Sigmoid colon (tissue), 6 donors: ENCODE measurements at regions not wholly inside any gene's neighbourhood (a gene's known extent, or its start where the extent isn't known, plus 50 kb on each side); places are given as distances from the start of the nearest gene placed in this dataset.

Source experiments
- DNase-seq: peaks from one replicate; pipeline ENCODE4 v3.0.0-alpha.2; 2019
- H3K27ac ChIP-seq, 4 donors: fragments of 200-600 bp; sonication (generic); one replicate each; pipeline ENCODE4 v1.5.1; 2016 to 2019; ENCODE audit warnings: mild to moderate bottlenecking in 1 of 4
- H3K27me3 ChIP-seq, 3 donors: fragments of 200-600 bp; sonication (generic); one replicate each; pipeline ENCODE4 v1.5.1; 2019; ENCODE audit warnings: mild to moderate bottlenecking in 1 of 3
- H3K36me3 ChIP-seq, 4 donors: fragments of 200-600 bp; sonication (generic); one replicate each; pipeline ENCODE4 v1.5.1; 2016 to 2019
- H3K4me1 ChIP-seq, 4 donors: fragments of 200-600 bp; sonication (generic); one replicate each; pipeline ENCODE4 v1.5.1; 2017 to 2019
- H3K4me3 ChIP-seq, 4 donors: fragments of 200-600 bp; sonication (generic); one replicate each; pipeline ENCODE4 v1.5.1; 2017 to 2019; ENCODE audit warnings: mild to moderate bottlenecking in 2 of 4, moderate library complexity in 1 of 4
- H3K9me3 ChIP-seq, 4 donors: fragments of 200-600 bp in 3 of 4; sonication (generic) in 3 of 4; one replicate each; pipeline versions ENCODE4 v1.5.1 to v1.6.1; 2013 to 2019
- EP300 ChIP-seq, 4 donors: sonication (generic); formaldehyde crosslinking; IDR thresholded peaks; one replicate each; pipeline ENCODE4 v1.6.1; 2017; ENCODE audit warnings: antibody characterized with exemption in 4 of 4
- POLR2A ChIP-seq, 2 donors: fragments of 450-650 bp; IDR thresholded peaks; one replicate each; pipeline ENCODE4 v1.6.1; 2016; ENCODE audit warnings: antibody characterized with exemption in 2 of 2, mild to moderate bottlenecking in 2 of 2, moderate library complexity in 2 of 2
- POLR2AphosphoS5 ChIP-seq, 4 donors: sonication (generic); formaldehyde crosslinking; IDR thresholded peaks; one replicate each; pipeline ENCODE4 v1.6.1; 2017; ENCODE audit warnings: antibody characterized with exemption in 4 of 4
- WGBS, 2 donors: extraction: QIAGEN DNeasy Blood & Tissue Kit; methylation state at CpG; one replicate each; pipeline ENCODE4 v1.1.7; 2013; 5-methylcytosine and 5-hydroxymethylcytosine counted together
- intact Hi-C: fragments of 100-400 bp; cut with DNase I; formaldehyde crosslinking; loops from one replicate; pipeline ENCODE4 v1.15.1; 2023
- TF ChIP-seq, protein P1 (sequence below), 4 experiments: fragments of 450-650 bp in 3 of 4; fragments of 200-600 bp in 1 of 4; IDR thresholded peaks; one replicate each; pipeline ENCODE4 v1.5.1; 2016 to 2019; ENCODE audit warnings: antibody characterized with exemption in 4 of 4, mild to moderate bottlenecking in 3 of 4, moderate library complexity in 2 of 4
- donor health status: healthy with polysubstance abuse.
- donor health status: healthy.

DNA sequence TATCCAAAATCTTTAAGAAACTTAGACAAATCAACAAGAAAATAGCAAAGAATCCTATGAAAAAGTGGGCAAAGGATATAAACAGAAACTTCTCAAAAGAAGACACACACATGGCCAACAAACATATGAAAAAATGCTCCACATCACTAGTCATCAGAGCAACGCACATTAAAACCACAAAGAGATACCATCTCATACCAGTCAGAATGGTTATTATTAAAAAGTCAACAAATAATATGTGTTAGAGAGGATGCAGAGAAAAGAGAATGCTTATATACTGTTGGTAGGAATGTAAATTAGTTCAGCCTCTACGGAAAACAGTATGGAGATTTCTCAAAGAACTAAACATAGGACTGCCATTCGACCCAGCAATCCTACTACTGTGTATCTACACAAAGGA is 212.0 kb upstream of the DTNBP1 start:
- Histone ChIP-seq H3K4me1 (peaks cover 0 to 22% (median 15%) of the 10 kb centered on the region in 4 donors), H3K27ac (no peak overlapping the region), H3K36me3 (no peaks in the 10 kb centered on the region), H3K9me3 (no peaks in the 10 kb centered on the region), H3K4me3 (no peak overlapping the region), H3K27me3 (no peaks in the 10 kb centered on the region)
- TF ChIP-seq EP300 (IDR thresholded peaks at IDR 0.05) (no peak), POLR2A (IDR thresholded peaks at IDR 0.05) (no peak), POLR2AphosphoS5 (IDR thresholded peaks at IDR 0.05) (no peak)
- TF ChIP-seq, protein P1, sequence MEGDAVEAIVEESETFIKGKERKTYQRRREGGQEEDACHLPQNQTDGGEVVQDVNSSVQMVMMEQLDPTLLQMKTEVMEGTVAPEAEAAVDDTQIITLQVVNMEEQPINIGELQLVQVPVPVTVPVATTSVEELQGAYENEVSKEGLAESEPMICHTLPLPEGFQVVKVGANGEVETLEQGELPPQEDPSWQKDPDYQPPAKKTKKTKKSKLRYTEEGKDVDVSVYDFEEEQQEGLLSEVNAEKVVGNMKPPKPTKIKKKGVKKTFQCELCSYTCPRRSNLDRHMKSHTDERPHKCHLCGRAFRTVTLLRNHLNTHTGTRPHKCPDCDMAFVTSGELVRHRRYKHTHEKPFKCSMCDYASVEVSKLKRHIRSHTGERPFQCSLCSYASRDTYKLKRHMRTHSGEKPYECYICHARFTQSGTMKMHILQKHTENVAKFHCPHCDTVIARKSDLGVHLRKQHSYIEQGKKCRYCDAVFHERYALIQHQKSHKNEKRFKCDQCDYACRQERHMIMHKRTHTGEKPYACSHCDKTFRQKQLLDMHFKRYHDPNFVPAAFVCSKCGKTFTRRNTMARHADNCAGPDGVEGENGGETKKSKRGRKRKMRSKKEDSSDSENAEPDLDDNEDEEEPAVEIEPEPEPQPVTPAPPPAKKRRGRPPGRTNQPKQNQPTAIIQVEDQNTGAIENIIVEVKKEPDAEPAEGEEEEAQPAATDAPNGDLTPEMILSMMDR (IDR thresholded peaks at IDR 0.05): no peak
- 84 to 86% methylated on average over 3 of the region's 3 CpGs for WGBS, 2 donors
- no peak for DNase-seq
- intact Hi-C loops: no loop called here

DNA sequence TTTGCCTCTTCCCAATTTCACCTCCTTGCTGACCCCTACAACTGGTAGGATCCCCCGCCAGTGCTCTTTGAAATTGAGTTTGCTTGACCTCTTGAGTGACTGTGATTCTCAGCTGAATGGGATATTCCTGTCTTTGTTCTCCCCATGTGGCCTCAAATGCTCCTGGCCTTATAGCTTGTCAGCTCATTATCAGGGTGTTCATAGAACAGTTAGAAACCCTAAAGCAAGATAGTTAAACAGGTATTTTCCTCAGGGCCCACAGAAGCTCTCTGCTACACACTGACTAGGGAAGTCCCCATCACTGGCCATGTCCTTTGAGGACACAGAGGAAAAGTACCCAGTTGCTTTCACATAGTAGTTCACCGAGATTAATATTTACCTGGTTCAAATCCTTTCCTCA is 211.5 kb upstream of the DTNBP1 start:
- peaks cover 0 to 17% (median 11%) of the 10 kb centered on the region in 4 donors for H3K4me1 ChIP-seq
- H3K27ac ChIP-seq: no peak overlapping the region
- H3K27me3 ChIP-seq: no peaks in the 10 kb centered on the region
- no peak overlapping the region for H3K4me3 ChIP-seq
- H3K9me3 ChIP-seq: no peaks in the 10 kb centered on the region
- no peak for TF ChIP-seq POLR2A (IDR thresholded peaks at IDR 0.05)
- no peak for TF ChIP-seq POLR2AphosphoS5 (IDR thresholded peaks at IDR 0.05)
- TF ChIP-seq, protein P1 (IDR thresholded peaks at IDR 0.05): no peak
- TF ChIP-seq EP300 (IDR thresholded peaks at IDR 0.05): no peak
- no peaks in the 10 kb centered on the region for H3K36me3 ChIP-seq
- intact Hi-C loops: no loop called here
- DNase-seq: no peak
- 74 to 83% methylated on average over 2 of the region's 2 CpGs for WGBS, 2 donors

GRCh38 chr6:15872241-15873103 is 209.6 kb upstream of the DTNBP1 start:
- Histone ChIP-seq H3K4me1 (peaks cover 0 to 13% (median 6%) of the 10 kb centered on the region in 4 donors), H3K9me3 (no peaks in the 10 kb centered on the region), H3K4me3 (no peak overlapping the region), H3K27ac (no peak overlapping the region), H3K27me3 (no peaks in the 10 kb centered on the region), H3K36me3 (no peaks in the 10 kb centered on the region)
- no peak for DNase-seq
- 59 to 83% methylated on average over 11 of the region's 11 CpGs for WGBS, 2 donors
- TF ChIP-seq, protein P1 (IDR thresholded peaks at IDR 0.05): no peak
- TF ChIP-seq POLR2AphosphoS5 (IDR thresholded peaks at IDR 0.05) (no peak), EP300 (IDR thresholded peaks at IDR 0.05) (no peak), POLR2A (IDR thresholded peaks at IDR 0.05) (no peak)
- intact Hi-C loops: no loop called here

DNA sequence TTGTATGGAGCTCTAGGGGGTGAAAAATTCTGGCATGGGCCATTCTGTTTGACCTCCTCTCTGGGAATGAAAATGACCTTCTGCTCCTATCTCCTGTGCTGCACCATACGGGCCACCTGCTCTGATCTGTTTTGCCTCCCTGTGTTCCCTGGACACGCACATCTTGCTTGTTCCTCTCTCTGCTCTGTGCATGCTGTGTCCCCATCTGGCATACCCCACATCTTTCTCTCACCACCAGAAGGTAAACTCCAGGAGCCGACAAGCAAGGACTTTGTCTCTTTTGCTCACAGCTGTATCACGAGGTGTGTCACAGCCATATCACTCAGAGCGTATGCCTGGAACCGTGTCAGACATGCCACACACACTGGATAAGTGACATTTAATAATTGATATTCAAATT is 208.4 kb upstream of the DTNBP1 start:
- 28 to 78% methylated on average over 6 of the region's 6 CpGs for WGBS, 2 donors
- Histone ChIP-seq H3K27me3 (no peaks in the 10 kb centered on the region), H3K4me1 (peaks cover 0 to 13% (median 6%) of the 10 kb centered on the region in 4 donors), H3K27ac (no peak overlapping the region), H3K36me3 (no peaks in the 10 kb centered on the region), H3K4me3 (no peak overlapping the region), H3K9me3 (no peaks in the 10 kb centered on the region)
- intact Hi-C loops: no loop called here
- TF ChIP-seq, protein P1 (IDR thresholded peaks at IDR 0.05): no peak
- TF ChIP-seq EP300 (IDR thresholded peaks at IDR 0.05) (no peak), POLR2AphosphoS5 (IDR thresholded peaks at IDR 0.05) (no peak), POLR2A (IDR thresholded peaks at IDR 0.05) (no peak)
- DNase-seq: no peak
